ENCODE measurements at regions not wholly inside any gene's neighbourhood (a gene's known extent, or its start where the extent isn't known, plus 50 kb on each side); places are given as distances from the start of the nearest gene placed in this dataset.

DNA sequence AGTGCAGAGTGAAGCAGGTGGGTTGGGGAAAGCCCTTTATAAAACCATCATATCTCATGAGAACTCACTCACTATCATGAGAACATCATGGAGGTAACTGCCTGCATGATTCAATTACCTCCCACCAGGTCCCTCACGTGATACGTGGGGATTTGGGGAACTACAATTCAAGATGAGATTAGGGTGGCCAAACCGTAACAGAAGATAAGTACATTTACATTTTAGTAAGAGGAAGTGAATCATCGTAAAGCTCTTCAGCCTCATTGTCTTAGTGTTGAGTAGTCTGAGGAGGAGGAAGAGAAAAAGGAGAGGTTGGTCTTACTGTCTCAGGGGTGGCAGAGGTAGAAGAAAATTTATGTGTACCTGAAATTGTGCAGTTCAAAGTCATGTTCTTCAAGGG is 1053.4 kb upstream of the ADGRL4 start:
- H3K4me1 ChIP-seq (ENCODE audit: insufficient read depth, low read length, poor library complexity, severe bottlenecking), result no peaks in the 10 kb centered on the region
- H2AFZ ChIP-seq (ENCODE audit: low read length), result no peak overlapping the region
- H3K9me3 ChIP-seq (ENCODE audit: low read length), result no peaks in the 10 kb centered on the region
- CTCF ChIA-PET (ENCODE audit: unreplicated experiment), result no interaction called here
- H3K9me2 ChIP-seq (ENCODE audit: insufficient read depth, low read length), result no peaks in the 10 kb centered on the region
- no peak overlapping the region for H3K4me3 ChIP-seq (ENCODE audit: low read depth, low read length, poor library complexity, severe bottlenecking)
- BruUV-seq (replicated peaks), result no TSS peak
- no peaks in the 10 kb centered on the region for H3K36me3 ChIP-seq (ENCODE audit: insufficient read depth, low read length)
- POLR2A ChIA-PET, result no interaction called here
- H3K4me2 ChIP-seq (ENCODE audit: low read length), result no peak overlapping the region
- intact Hi-C loops (cut with micrococcal nuclease; ENCODE audit: unreplicated experiment), result no loop called here
- no peak overlapping the region for H3K27ac ChIP-seq (ENCODE audit: low read depth, low read length, poor library complexity, severe bottlenecking)
- no peaks in the 10 kb centered on the region for H4K20me1 ChIP-seq (ENCODE audit: insufficient read depth, low read length)
- no peaks in the 10 kb centered on the region for H3K79me2 ChIP-seq (ENCODE audit: insufficient read depth, low read depth, low read length)
- no peak for DNase-seq (ENCODE audit: low spot score)
- TF ChIP-seq, protein P1, sequence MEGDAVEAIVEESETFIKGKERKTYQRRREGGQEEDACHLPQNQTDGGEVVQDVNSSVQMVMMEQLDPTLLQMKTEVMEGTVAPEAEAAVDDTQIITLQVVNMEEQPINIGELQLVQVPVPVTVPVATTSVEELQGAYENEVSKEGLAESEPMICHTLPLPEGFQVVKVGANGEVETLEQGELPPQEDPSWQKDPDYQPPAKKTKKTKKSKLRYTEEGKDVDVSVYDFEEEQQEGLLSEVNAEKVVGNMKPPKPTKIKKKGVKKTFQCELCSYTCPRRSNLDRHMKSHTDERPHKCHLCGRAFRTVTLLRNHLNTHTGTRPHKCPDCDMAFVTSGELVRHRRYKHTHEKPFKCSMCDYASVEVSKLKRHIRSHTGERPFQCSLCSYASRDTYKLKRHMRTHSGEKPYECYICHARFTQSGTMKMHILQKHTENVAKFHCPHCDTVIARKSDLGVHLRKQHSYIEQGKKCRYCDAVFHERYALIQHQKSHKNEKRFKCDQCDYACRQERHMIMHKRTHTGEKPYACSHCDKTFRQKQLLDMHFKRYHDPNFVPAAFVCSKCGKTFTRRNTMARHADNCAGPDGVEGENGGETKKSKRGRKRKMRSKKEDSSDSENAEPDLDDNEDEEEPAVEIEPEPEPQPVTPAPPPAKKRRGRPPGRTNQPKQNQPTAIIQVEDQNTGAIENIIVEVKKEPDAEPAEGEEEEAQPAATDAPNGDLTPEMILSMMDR (conservative IDR thresholded peaks at IDR 0.05; ENCODE audit: low read length), result no peak
- TF ChIP-seq EZH2phosphoT487 (IDR thresholded peaks at IDR 0.05; ENCODE audit: borderline replicate concordance, low read depth, low read length), result no peak

DNA sequence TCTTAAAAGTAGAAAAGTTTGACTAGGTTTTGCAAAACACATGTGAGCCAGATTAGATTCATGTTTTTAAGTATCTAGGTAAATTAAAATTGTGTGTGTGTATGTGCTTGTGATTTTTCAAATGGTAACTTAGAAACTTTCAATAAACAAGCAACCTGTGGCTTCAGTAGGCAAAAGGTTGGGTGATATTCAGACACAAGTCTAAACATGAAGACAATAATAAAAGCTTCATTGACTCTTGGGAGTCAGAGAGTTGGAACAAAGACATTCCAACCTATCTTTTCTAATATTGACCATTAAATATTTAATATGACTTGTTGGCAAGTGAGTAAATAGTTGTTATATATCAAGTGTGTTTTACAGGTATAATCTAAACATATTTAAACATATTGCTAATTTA is 1049.6 kb upstream of the ADGRL4 start:
- H3K9me2 ChIP-seq (ENCODE audit: insufficient read depth, low read length), result no peaks in the 10 kb centered on the region
- no peak for DNase-seq (ENCODE audit: low spot score)
- no peak overlapping the region for H3K4me3 ChIP-seq (ENCODE audit: low read depth, low read length, poor library complexity, severe bottlenecking)
- H4K20me1 ChIP-seq (ENCODE audit: insufficient read depth, low read length), result no peaks in the 10 kb centered on the region
- POLR2A ChIA-PET, result no interaction called here
- H3K9me3 ChIP-seq (ENCODE audit: low read length), result no peaks in the 10 kb centered on the region
- no TSS peak for BruUV-seq (replicated peaks)
- no peaks in the 10 kb centered on the region for H3K4me1 ChIP-seq (ENCODE audit: insufficient read depth, low read length, poor library complexity, severe bottlenecking)
- H3K27ac ChIP-seq (ENCODE audit: low read depth, low read length, poor library complexity, severe bottlenecking), result no peak overlapping the region
- H2AFZ ChIP-seq (ENCODE audit: low read length), result no peak overlapping the region
- TF ChIP-seq EZH2phosphoT487 (IDR thresholded peaks at IDR 0.05; ENCODE audit: borderline replicate concordance, low read depth, low read length), result no peak
- TF ChIP-seq, protein P1 (conservative IDR thresholded peaks at IDR 0.05; ENCODE audit: low read length), result no peak
- intact Hi-C loops (cut with micrococcal nuclease; ENCODE audit: unreplicated experiment), result no loop called here
- H3K4me2 ChIP-seq (ENCODE audit: low read length), result no peak overlapping the region
- CTCF ChIA-PET (ENCODE audit: unreplicated experiment), result no interaction called here
- H3K36me3 ChIP-seq (ENCODE audit: insufficient read depth, low read length), result no peaks in the 10 kb centered on the region
- no peaks in the 10 kb centered on the region for H3K79me2 ChIP-seq (ENCODE audit: insufficient read depth, low read depth, low read length)

DNA sequence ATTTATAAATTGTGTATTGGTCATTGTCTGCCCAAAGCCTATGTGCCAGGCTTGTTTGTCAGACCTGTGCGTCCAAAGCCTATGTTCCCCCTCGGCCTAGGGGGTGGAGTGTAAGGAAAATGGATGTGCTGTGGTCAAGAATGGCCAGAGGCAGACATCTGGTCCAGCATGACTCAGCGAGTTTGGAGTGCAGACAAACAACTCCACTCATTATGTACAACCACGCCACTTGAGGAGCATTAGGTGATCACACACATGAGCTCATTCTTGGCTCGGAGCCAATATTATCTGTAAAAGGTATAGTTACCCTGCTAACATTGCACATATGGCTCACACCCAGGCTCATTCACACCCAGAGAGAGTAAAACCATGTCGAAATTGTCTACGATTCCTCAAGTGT is 1047.6 kb upstream of the ADGRL4 start:
- no peaks in the 10 kb centered on the region for H3K36me3 ChIP-seq (ENCODE audit: insufficient read depth, low read length)
- BruUV-seq (replicated peaks), result no TSS peak
- H3K9me3 ChIP-seq (ENCODE audit: low read length), result no peaks in the 10 kb centered on the region
- CTCF ChIA-PET (ENCODE audit: unreplicated experiment), result no interaction called here
- H2AFZ ChIP-seq (ENCODE audit: low read length), result no peak overlapping the region
- no peak overlapping the region for H3K4me2 ChIP-seq (ENCODE audit: low read length)
- no peak overlapping the region for H3K4me3 ChIP-seq (ENCODE audit: low read depth, low read length, poor library complexity, severe bottlenecking)
- no peak overlapping the region for H3K27ac ChIP-seq (ENCODE audit: low read depth, low read length, poor library complexity, severe bottlenecking)
- no peak for DNase-seq (ENCODE audit: low spot score)
- H4K20me1 ChIP-seq (ENCODE audit: insufficient read depth, low read length), result no peaks in the 10 kb centered on the region
- H3K9me2 ChIP-seq (ENCODE audit: insufficient read depth, low read length), result no peaks in the 10 kb centered on the region
- POLR2A ChIA-PET, result interaction anchor here (0.6 kb wide), 1 partner anchor 113 kb away, joined by 3 read pairs; no protein-coding TSS in a partner anchor
- TF ChIP-seq EZH2phosphoT487 (IDR thresholded peaks at IDR 0.05; ENCODE audit: borderline replicate concordance, low read depth, low read length), result no peak
- TF ChIP-seq, protein P1 (conservative IDR thresholded peaks at IDR 0.05; ENCODE audit: low read length), result no peak
- intact Hi-C loops (cut with micrococcal nuclease; ENCODE audit: unreplicated experiment), result no loop called here
- H3K4me1 ChIP-seq (ENCODE audit: insufficient read depth, low read length, poor library complexity, severe bottlenecking), result no peaks in the 10 kb centered on the region
- no peaks in the 10 kb centered on the region for H3K79me2 ChIP-seq (ENCODE audit: insufficient read depth, low read depth, low read length)
